ENCODE measurements at regions not wholly inside any gene's neighbourhood (a gene's known extent, or its start where the extent isn't known, plus 50 kb on each side); places are given as distances from the start of the nearest gene placed in this dataset.
"Not testable (repeated sequence)": the region's sequence is repeated elsewhere in the genome, so short reads cannot be mapped to it uniquely, and the experiment has no call there.

DNA sequence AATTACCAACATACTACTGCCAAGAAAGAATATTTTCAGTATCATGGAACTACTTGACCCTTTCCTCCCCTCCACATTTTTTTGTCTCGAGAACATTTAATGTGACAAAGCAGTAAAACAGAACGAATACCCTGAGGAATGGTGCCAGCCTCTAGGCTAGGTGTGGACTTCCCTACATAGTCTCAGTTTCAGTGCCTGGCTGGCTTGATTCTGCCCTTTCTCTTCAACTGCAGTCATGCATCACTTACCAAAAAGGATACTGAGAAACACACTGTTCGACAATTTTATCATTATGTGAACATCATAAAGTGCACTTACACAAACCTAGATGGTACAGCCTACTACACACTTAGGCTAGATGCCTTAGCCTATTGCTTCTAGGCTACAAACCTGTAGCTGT lies 305.3 kb upstream of the HNRNPA3 start:
- Histone ChIP-seq H3K27ac (ENCODE audit: poor library complexity, severe bottlenecking) (no peak overlapping the region), H3K27me3 (ENCODE audit: insufficient read depth, poor library complexity, severe bottlenecking) (peaks cover 14% of the 10 kb centered on the region), H3K4me1 (ENCODE audit: insufficient read depth, poor library complexity, severe bottlenecking) (no peaks in the 10 kb centered on the region), H3K9me3 (ENCODE audit: severe bottlenecking) (no peaks in the 10 kb centered on the region), H3K4me3 (ENCODE audit: severe bottlenecking) (no peak overlapping the region), H3K36me3 (ENCODE audit: low read depth) (no peaks in the 10 kb centered on the region)
- ATAC-seq (ENCODE audit: low read depth) (no peak), DNase-seq (ENCODE audit: low spot score) (no peak)
- TF ChIP-seq, protein P1, sequence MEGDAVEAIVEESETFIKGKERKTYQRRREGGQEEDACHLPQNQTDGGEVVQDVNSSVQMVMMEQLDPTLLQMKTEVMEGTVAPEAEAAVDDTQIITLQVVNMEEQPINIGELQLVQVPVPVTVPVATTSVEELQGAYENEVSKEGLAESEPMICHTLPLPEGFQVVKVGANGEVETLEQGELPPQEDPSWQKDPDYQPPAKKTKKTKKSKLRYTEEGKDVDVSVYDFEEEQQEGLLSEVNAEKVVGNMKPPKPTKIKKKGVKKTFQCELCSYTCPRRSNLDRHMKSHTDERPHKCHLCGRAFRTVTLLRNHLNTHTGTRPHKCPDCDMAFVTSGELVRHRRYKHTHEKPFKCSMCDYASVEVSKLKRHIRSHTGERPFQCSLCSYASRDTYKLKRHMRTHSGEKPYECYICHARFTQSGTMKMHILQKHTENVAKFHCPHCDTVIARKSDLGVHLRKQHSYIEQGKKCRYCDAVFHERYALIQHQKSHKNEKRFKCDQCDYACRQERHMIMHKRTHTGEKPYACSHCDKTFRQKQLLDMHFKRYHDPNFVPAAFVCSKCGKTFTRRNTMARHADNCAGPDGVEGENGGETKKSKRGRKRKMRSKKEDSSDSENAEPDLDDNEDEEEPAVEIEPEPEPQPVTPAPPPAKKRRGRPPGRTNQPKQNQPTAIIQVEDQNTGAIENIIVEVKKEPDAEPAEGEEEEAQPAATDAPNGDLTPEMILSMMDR (IDR thresholded peaks at IDR 0.05; ENCODE audit: poor library complexity, severe bottlenecking) = no peak

DNA sequence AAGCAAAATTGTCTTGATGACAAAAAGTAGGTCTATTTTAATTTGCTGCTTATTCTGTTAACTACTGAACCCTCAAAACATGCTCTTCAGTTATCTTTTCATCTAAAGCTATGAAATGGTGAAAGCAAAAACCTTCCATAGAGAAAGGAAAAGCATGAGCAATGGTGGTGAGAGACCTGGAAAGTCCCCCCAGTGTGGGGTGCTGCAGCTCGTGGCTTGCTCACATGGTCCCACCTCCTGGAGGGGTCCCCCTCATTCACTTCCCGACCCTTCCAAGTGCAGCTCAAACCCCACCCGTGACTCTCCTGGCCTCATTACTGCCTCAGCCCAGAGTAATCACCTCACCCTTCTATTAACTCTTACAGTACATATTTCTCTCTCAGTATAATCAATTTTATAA lies 301.8 kb upstream of the HNRNPA3 start:
- TF ChIP-seq, protein P1 (IDR thresholded peaks at IDR 0.05; ENCODE audit: poor library complexity, severe bottlenecking) = no peak
- Histone ChIP-seq H3K27ac (ENCODE audit: poor library complexity, severe bottlenecking) (no peak overlapping the region), H3K36me3 (ENCODE audit: low read depth) (no peaks in the 10 kb centered on the region), H3K4me1 (ENCODE audit: insufficient read depth, poor library complexity, severe bottlenecking) (no peaks in the 10 kb centered on the region), H3K27me3 (ENCODE audit: insufficient read depth, poor library complexity, severe bottlenecking) (peaks cover 10% of the 10 kb centered on the region), H3K9me3 (ENCODE audit: severe bottlenecking) (no peaks in the 10 kb centered on the region), H3K4me3 (ENCODE audit: severe bottlenecking) (no peak overlapping the region)
- DNase-seq (ENCODE audit: low spot score) (no peak), ATAC-seq (ENCODE audit: low read depth) (no peak)

DNA sequence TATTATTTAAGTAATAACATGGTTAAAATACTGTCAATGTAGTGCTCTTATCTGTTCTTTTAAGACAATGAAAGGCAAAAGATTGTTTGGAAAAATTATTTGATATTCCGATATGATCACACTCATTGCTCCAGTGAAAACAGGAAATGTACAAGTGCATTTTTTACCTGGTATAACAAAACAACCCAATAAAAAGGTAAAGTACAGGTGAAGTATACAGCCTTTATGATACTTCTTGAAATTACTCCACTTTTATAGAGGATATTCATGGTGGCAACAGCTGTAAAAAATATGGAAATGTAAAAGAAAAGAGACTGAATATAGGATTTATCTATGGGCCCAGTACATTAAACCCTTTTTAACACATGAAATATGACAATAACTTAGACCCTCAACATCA lies 298.6 kb upstream of the HNRNPA3 start:
- Histone ChIP-seq H3K27me3 (ENCODE audit: insufficient read depth, poor library complexity, severe bottlenecking) (peaks cover 10% of the 10 kb centered on the region), H3K27ac (ENCODE audit: poor library complexity, severe bottlenecking) (no peak overlapping the region), H3K9me3 (ENCODE audit: severe bottlenecking) (no peaks in the 10 kb centered on the region), H3K4me3 (ENCODE audit: severe bottlenecking) (no peak overlapping the region), H3K4me1 (ENCODE audit: insufficient read depth, poor library complexity, severe bottlenecking) (no peaks in the 10 kb centered on the region), H3K36me3 (ENCODE audit: low read depth) (no peaks in the 10 kb centered on the region)
- DNase-seq (ENCODE audit: low spot score) = no peak
- no peak for ATAC-seq (ENCODE audit: low read depth)
- TF ChIP-seq, protein P1 (IDR thresholded peaks at IDR 0.05; ENCODE audit: poor library complexity, severe bottlenecking) = no peak

DNA sequence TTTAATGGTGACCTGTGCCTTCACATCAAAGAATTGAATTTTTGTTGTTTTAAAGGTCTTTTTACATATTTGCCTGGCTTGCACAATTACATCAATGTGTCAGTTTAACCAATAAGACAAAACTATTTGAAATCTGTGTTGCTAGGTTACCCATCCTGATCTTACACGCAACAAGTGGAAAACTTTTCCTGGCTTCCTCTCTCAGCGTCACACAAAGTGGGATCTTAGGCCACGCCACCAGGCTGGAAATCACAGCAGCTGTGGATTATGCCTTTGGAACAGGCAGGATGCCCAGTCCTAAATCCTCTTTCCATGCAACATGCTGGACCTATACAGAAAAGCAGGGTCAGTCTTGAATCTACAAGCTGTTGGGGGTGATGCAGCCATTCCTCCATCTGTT lies 298.2 kb upstream of the HNRNPA3 start:
- TF ChIP-seq, protein P1 (IDR thresholded peaks at IDR 0.05; ENCODE audit: poor library complexity, severe bottlenecking) = no peak
- no peak overlapping the region for H3K4me3 ChIP-seq (ENCODE audit: severe bottlenecking)
- no peaks in the 10 kb centered on the region for H3K36me3 ChIP-seq (ENCODE audit: low read depth)
- no peaks in the 10 kb centered on the region for H3K4me1 ChIP-seq (ENCODE audit: insufficient read depth, poor library complexity, severe bottlenecking)
- peaks cover 9% of the 10 kb centered on the region for H3K27me3 ChIP-seq (ENCODE audit: insufficient read depth, poor library complexity, severe bottlenecking)
- H3K9me3 ChIP-seq (ENCODE audit: severe bottlenecking) = no peaks in the 10 kb centered on the region
- DNase-seq (ENCODE audit: low spot score) = no peak
- no peak overlapping the region for H3K27ac ChIP-seq (ENCODE audit: poor library complexity, severe bottlenecking)
- ATAC-seq (ENCODE audit: low read depth) = no peak

DNA sequence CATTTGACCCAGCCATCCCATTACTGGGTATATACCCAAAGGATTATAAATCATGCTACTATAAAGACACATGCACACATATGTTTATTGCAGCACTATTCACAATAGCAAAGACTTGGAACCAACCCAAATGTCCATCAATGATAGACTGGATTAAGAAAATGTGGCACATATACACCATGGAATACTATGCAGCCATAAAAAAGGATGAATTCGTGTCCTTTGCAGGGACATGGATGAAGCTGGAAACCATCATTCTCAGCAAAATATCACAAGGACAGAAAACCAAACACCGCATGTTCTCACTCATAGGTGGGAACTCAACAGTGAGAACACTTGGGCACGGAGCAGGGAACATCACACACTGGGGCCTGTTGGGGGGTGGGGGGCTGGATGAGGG lies 290.0 kb upstream of the HNRNPA3 start:
- not testable (repeated sequence) for H3K27me3 ChIP-seq (ENCODE audit: insufficient read depth, poor library complexity, severe bottlenecking); H3K36me3 ChIP-seq (ENCODE audit: low read depth); H3K9me3 ChIP-seq (ENCODE audit: severe bottlenecking); DNase-seq (ENCODE audit: low spot score); ATAC-seq (ENCODE audit: low read depth); H3K4me3 ChIP-seq (ENCODE audit: severe bottlenecking); H3K27ac ChIP-seq (ENCODE audit: poor library complexity, severe bottlenecking); H3K4me1 ChIP-seq (ENCODE audit: insufficient read depth, poor library complexity, severe bottlenecking)

Measured in RWPE2 (cell line).